NCI-H2227 treated with DMSO at 0.1 percent for 48 hours (cell line): ENCODE measurements at regions not wholly inside any gene's neighbourhood (a gene's known extent, or its start where the extent isn't known, plus 50 kb on each side); places are given as distances from the start of the nearest gene placed in this dataset.
"Not testable (repeated sequence)": the region's sequence is repeated elsewhere in the genome, so short reads cannot be mapped to it uniquely, and the experiment has no call there.

Experiments
- DNase-seq: peaks from one replicate; lab custom pipeline; 2025; lab: John Stamatoyannopoulos, UW

GRCh38 chr14:58752771-58753201, 115.0 kb downstream of the DACT1 start:
- DNase-seq = no peak

DNA sequence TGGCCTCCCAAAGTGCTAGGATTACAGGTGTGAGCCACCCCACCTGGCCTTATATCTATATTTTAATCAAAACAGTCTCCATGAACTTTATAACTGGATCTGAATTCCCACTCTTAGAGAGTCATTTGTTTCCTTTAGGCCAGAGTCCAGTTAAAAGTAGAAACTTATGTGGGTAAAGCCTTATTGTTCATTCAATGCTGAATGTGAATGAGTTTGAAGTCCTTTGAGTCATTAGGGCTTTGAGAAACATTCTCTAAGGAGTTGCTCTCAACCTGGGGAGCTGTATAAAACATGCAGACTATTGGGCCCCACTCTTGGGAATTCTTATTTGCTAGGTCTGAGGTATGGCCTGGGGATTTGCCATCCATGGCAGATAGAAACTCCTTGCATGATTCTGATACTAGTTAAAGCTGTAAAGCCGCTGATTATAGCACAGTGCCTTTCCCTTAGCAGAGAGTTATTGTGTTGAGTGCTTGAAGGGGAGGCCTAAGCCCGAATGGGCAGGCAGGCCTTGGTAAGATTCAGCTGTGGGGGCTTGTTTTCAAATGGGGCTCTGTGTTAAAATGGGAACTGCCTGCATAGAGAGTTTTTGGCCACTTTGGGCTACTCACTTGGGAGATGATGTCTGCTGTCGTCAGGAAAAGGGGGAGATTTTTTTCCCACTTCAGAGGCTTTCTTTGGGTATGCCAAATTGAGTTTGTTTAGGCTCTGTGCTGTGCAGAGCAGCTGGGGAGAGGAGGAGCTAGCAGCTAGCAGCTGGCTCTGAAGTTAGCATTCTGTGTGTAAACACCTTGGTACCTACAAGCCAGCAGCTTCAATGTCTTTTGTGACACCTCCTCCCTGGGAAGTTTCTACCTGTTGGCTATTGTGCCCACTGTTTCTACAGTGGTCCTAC, 117.5 kb downstream of the DACT1 start:
- DNase-seq = no peak

DNA sequence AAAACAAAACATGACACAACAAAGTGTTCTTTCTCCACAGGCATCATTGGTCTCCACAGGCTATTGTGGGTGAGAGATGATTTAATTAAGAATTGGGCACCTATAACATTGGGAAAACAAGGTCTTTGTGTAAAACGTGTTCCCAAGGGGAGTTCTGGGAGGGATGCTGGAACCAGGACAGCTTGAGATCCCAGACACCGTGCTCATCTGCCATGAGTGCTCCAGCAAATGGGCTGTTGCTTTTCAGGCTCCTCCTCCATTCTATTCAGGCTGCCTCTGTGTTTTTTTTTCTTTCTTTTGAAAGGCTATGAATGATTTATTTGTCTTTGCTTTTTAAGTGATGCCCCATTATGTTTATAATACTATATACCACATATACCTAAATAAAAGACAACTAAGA, 122.4 kb downstream of the DACT1 start:
- DNase-seq = no peak

DNA sequence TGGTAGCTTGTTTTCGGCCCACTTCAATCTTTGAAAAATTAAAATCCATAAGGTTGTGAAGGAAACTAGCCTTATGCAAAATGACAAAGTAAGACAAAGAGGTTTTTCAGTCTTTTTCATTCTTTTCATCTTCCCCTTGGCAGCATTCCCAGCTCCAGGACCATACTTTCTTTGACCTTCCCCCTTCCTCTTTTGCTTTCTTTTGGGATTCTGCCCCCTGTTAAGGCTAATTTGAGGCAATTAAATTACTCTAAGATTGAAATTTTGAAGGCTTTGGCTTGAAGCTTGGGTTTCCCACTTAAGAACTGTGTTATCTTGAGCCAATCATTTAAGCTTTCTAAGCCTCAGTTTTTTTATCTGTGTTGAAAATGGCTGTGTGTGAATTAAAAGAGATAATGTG, 124.9 kb downstream of the DACT1 start:
- peak; percentile 22 for DNase-seq

DNA sequence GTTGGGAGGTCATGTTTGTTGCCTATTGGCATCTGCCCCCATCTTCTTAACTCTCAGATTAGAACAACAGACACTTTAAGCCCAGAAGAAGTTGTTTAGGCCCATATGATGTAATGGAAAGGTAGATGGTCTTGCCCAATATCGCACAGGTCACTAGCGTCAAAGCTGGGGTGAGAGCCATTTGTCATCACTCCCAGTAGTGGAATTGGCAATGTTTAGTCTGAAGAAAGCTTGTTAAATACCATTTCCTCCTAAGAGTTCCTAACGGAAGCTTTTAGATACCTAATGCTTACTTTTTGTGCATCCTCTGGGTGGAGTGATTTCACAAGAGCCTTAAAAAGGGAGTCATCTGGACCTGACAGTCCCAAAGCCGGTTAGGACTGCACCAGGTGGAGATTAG, 125.4 kb downstream of the DACT1 start:
- DNase-seq = no peak

DNA sequence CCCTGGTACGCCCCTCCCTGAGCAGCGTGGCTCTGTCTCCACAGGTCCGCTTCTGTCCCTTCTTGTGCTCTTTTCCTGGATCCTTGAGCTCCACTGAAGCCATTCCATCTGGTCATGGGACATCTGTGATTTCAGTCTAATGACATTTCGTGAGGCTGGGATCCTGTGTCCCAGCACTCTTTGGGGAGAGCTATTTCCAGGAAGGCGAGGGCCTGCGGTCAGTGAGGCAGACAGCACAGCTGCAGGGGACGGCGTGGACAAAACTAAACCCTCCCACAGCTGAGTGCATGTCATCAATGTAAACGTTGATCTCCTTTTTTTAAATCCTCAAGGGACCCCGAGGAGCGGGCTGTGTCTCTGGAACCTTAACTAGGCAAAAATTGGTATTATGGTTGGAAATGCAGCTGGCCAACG, 127.7 kb downstream of the DACT1 start:
- no peak for DNase-seq

DNA sequence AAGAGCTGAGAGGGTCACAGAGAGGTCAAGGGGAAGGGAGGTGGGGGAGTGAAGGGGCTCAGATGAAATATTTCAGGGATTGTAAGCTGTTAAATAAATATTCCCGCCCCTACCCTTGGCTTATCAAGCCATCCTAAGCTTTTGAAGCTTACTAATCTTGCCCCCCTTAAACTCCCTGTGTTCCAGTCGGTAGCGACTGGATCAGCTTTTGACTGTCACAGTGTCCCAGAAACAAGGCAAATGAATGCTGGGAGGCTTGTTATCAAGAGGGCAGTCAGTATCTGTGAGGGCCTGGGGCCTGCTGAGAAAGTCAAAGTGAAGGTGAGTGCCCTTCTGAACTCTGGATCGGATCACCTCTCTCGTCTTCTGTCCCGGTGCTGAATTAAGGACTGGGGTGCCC, 128.1 kb downstream of the DACT1 start:
- no peak for DNase-seq

GRCh38 chr14:58769011-58769643, 131.4 kb downstream of the DACT1 start:
- peak; percentile 58 for DNase-seq

DNA sequence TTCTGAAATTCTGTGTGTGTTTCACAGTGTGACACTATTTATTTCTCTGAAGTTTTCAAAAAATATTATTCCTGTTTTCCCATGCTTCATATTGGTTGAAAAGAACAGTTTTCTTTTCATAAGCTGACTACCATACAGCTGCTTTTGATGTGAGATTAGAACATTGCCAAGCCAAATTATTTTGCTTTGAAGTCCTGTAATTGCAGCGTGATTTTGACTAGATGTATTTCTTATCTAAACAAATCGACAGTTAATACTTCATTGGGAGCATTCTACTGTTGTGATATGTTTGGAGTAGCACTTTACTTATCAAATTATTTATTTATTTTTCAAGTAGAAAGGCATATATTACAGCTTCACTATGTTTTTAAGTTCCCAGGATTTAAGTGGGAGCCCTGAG, 132.0 kb downstream of the DACT1 start:
- DNase-seq = no peak

GRCh38 chr14:58770491-58770982, 132.8 kb downstream of the DACT1 start:
- no peak for DNase-seq

GRCh38 chr14:58771016-58771415, 133.3 kb downstream of the DACT1 start:
- no peak for DNase-seq

DNA sequence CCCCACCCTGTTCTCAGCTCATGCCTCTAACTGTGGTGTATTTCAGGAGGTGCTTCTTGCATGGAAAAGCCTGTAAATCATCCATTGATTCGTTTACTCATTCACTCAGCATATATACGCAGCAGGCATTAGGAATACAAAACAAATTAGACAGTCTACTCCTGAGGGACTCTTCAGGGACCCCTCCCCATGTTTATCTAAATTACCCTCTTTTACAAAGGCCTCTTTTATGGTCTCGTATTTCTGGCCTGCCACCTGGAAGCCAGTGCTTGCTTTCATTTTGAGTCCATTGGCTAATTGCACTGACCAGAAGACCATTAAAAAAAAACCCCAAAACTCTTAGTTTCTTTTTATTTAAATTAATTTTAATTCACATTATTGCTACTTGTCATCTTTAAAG, 134.4 kb downstream of the DACT1 start:
- peak; percentile 59 for DNase-seq

DNA sequence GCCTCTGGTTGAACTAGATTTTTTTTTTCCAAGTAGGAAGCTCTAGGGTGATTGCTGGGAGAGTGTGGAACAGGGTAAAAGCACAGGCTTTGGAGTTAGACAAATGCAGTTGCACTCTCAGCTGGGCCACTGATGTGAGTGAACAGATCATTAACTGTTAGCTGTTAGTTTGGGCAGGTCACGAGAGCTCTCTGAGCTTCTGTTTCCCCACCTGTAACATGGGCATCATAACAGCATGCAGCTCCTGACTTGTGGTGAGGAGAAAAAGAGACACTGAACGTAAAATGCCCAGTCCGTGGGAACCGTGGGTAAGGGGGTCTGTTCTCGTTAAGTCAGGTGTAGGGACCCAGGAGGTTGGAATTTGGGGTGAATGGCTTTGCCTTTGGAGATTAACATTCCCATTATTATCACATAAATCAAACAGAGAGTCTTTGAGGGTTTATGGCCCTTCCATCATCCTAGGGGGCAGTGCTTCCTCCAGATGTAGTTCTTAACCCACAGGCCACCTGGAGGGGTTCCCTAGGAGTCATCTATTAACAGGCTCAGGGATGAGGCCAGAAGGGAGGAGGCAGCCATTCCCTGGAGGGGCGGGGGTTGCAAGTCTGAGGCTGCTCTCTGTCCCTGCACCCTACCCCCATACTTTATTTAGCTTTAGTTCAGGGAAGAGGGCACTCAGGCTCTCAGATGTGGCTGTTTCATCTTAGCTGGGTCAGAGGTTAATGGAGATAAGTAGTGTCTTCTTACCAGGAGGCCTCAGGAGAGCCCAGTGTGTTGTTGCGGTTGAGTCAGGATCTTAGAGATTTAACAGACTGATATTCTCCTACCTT, 135.2 kb downstream of the DACT1 start:
- peak; percentile 95 for DNase-seq

- no peak for DNase-seq
Observed at GRCh38 chr14:58774531-58774930, 136.8 kb downstream of the DACT1 start.

- not testable (repeated sequence) for DNase-seq
Observed at GRCh38 chr14:58775130-58775529, 137.4 kb downstream of the DACT1 start.

DNA sequence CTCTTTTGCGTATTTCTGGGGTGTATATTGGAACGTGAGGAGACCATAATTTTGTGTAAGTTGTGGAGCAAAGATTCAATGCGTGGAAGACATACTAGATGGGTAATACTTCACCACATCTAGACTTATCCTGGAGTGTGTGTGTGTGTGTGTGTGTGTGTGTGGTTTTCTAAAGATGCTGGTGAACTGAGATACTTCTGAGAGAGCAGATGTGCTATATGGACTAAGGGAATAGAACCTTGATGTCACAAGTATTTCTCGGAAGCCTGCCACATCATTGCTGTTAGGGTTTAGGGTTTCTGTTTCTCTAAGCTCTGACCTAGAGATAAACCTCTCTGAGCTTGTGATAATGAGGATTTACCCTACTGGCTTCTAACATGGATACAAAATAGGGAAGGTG, 138.8 kb downstream of the DACT1 start:
- no peak for DNase-seq

DNA sequence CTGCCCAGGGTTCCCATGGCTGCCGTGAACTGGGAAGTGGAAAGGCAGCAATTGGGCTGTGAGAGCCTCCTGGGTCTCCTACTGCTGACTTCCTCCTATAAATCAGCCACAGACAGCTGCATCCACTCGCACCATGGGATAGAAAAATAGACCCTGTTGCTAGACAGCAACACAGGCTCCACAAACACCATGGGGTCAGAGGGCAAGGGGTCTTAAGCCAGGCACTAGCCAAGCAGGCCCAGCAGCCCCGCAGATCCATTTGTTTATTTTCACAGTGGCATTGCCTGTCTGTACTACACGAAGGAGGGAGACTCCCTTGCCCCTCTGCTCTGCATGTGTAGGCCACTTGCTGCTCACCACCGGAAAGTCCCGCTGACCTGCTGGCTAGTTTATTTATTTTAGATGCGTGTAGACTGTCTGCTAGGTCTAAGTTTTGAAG, 139.8 kb downstream of the DACT1 start:
- no peak for DNase-seq

GRCh38 chr14:58778202-58778601, 140.4 kb downstream of the DACT1 start:
- DNase-seq = no peak

DNA sequence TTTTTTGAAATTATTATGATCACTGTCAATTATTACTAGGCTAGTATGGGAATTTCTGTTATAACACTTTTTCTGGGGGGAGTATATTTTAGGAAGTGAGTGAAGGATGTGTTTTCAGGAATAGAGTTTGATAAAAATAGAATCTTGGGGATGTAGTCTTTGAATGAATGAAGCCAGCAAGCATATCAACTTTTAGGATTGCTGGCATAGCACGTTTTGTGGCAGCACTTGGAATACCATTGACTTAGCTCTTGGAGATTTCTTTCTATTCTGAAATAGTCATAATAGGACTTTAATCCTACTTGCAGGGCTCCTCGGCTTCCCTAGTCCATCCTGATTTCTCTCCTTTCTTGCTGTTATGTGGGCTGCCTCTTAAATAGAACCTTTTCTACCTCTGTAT, 141.6 kb downstream of the DACT1 start:
- no peak for DNase-seq

DNA sequence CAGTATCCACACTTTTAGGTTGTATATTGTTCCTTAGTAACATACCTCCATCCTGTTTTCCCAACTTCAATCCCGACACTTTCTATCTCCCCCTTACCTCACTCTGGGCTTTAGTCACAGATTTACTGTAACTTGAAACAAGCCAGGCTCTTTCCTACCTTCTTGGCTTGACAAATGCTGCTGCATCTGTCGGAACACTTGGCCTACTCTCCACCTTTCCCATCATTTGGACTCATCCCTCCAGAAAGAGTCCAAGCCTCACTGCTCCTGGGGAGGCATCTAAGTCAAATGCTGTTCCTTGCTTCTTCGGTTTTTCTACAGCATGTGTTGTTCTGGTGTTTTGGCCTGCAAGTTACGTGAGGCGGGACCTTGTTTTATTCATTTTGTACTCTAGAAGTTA, 142.4 kb downstream of the DACT1 start:
- no peak for DNase-seq

- DNase-seq = no peak
Observed at GRCh38 chr14:58780605-58781004, 142.8 kb downstream of the DACT1 start.

DNA sequence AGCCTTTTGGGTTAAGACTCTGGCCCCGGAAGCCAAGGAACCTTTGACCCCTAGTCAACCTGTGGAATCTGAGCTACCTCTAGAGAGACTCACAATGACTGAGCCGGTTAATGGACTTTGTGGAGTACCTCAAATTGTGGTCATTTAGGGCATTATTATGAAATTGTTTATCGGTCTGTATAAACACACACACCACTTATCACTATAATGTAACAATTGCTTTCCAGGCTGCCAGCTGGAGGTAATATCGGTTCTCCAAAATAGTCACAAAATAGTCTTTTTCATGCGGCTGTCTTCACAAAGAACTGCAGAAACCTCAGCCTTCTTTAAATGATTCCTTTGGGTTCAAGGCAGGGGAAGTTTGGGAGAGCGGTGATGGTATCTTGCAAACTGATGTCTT, 144.2 kb downstream of the DACT1 start:
- no peak for DNase-seq
